Ovary (tissue), 7 donors: ENCODE measurements at regions not wholly inside any gene's neighbourhood (a gene's known extent, or its start where the extent isn't known, plus 50 kb on each side); places are given as distances from the start of the nearest gene placed in this dataset.
"Not testable (repeated sequence)": the region's sequence is repeated elsewhere in the genome, so short reads cannot be mapped to it uniquely, and the experiment has no call there.

Experiments used
- DNase-seq, 5 donors: peaks; one replicate each; pipeline ENCODE4 v3.0.0-alpha.2; 2019 to 2020
- H3K27ac ChIP-seq, 2 donors: fragments of 200-600 bp; one replicate each; pipeline versions ENCODE4 v1.5.1 to v1.8.0; 2019 to 2022
- H3K27me3 ChIP-seq: fragments of 200-600 bp; one replicate; pipeline ENCODE4 v1.8.0; 2022
- H3K36me3 ChIP-seq: fragments of 200-600 bp; sonication (generic); one replicate; pipeline ENCODE4 v1.5.1; 2019
- H3K4me1 ChIP-seq: one replicate; pipeline ENCODE4 v1.8.1; 2013; ENCODE audit warnings: mild to moderate bottlenecking, moderate library complexity; ENCODE audit not compliant: insufficient read depth
- H3K4me3 ChIP-seq: fragments of 200-600 bp; sonication (generic); one replicate; pipeline ENCODE4 v1.5.1; 2017
- H3K9me3 ChIP-seq, 2 donors: fragments of 200-600 bp in 1 of 2; sonication (generic) in 1 of 2; one replicate each; pipeline versions ENCODE4 v1.5.1 to v1.8.1; 2013 to 2019; ENCODE audit warnings: mild to moderate bottlenecking in 1 of 2, moderate library complexity in 1 of 2
- EP300 ChIP-seq: sonication (generic); formaldehyde crosslinking; IDR thresholded peaks from one replicate; pipeline ENCODE4 v1.6.1; 2017; ENCODE audit warnings: antibody characterized with exemption
- POLR2A ChIP-seq: fragments of 450-650 bp; IDR thresholded peaks from one replicate; pipeline ENCODE4 v1.6.1; 2017; ENCODE audit warnings: antibody characterized with exemption, mild to moderate bottlenecking, moderate library complexity
- WGBS, 3 donors: extraction: QIAGEN DNeasy Blood & Tissue Kit in 1 of 3; methylation state at CpG; one replicate each; pipeline versions ENCODE4 v1.1.5 to v1.1.7; 2013 to 2017; 5-methylcytosine and 5-hydroxymethylcytosine counted together
- intact Hi-C, 4 donors: fragments of 100-400 bp; cut with DNase I; formaldehyde crosslinking; loops; one replicate each; pipeline versions ENCODE4 v1.11.0 to v1.15.1; 2022 to 2023
- TF ChIP-seq, protein P1 (sequence below), 3 donors: fragments of 450-650 bp in 2 of 3; fragments of 200-600 bp in 1 of 3; IDR thresholded peaks; one replicate each; pipeline versions ENCODE4 v1.5.1 to v1.8.0; 2016 to 2022; ENCODE audit warnings: antibody characterized with exemption in 3 of 3, mild to moderate bottlenecking in 1 of 3
- donor health status: DM: no; HTN: no; CAD: no; lungs with moderate emphysema.
- donor health status: DM: no; HTN: no; CAD: no.
- donor health status: Bipolar disorder and iron deficiency.
- donor health status: DM: no; HTN: no; CAD: no.
- donor health status: DM: yes; HTN: yes; CAD: no.

DNA sequence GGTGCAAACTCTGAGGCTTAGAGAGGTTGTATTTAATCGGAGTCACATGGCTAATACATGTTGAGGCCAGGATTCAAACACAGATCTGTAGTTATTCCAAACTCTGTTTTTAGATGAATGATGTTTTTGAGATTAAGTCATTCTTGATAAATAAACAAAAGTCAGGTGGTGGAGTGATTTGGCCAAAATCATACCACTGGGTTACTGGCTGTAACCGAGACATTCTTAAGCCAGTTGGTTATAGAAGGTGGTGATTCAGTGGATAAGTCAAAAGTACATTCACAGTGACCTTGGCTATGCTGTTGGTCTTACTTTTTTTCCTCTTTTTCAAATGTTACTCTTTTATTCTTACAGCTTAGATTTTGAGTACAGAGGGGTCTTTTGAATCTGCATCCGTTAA, 361.4 kb downstream of the KIF20B start:
- TF ChIP-seq POLR2A (no peak), EP300 (no peak)
- TF ChIP-seq, protein P1, sequence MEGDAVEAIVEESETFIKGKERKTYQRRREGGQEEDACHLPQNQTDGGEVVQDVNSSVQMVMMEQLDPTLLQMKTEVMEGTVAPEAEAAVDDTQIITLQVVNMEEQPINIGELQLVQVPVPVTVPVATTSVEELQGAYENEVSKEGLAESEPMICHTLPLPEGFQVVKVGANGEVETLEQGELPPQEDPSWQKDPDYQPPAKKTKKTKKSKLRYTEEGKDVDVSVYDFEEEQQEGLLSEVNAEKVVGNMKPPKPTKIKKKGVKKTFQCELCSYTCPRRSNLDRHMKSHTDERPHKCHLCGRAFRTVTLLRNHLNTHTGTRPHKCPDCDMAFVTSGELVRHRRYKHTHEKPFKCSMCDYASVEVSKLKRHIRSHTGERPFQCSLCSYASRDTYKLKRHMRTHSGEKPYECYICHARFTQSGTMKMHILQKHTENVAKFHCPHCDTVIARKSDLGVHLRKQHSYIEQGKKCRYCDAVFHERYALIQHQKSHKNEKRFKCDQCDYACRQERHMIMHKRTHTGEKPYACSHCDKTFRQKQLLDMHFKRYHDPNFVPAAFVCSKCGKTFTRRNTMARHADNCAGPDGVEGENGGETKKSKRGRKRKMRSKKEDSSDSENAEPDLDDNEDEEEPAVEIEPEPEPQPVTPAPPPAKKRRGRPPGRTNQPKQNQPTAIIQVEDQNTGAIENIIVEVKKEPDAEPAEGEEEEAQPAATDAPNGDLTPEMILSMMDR (IDR thresholded peaks at IDR 0.05): no peak
- Histone ChIP-seq H3K27me3 (no peaks in the 10 kb centered on the region), H3K36me3 (no peaks in the 10 kb centered on the region), H3K27ac (no peak overlapping the region), H3K4me1 (no peaks in the 10 kb centered on the region), H3K4me3 (no peak overlapping the region), H3K9me3 (no peaks in the 10 kb centered on the region)
- 72 to 84% (median 80%) methylated on average over 3 of the region's 3 CpGs for WGBS, 3 donors
- no peak for DNase-seq
- intact Hi-C loops: no loop called here

DNA sequence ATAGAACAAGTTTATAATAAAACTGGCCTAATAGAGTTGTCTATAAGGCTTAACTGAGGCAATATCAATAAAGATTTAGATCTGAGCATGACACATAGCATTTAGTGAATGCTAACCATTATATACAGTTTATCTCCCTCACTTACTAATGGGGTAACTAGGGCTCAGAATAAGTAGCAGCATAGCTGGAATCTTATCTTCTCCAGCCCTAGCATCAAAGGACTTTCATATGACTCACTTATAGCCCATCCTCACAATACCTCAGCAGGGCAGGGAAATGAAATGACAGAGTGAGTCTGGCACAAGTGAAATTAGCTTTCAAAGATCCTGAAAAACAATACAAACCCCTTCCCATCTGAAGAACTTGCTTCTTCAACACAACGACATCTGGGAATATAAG, 362.9 kb downstream of the KIF20B start:
- H3K4me3 ChIP-seq: no peak overlapping the region
- no peaks in the 10 kb centered on the region for H3K9me3 ChIP-seq
- TF ChIP-seq EP300: no peak
- TF ChIP-seq, protein P1 (IDR thresholded peaks at IDR 0.05): no peak
- TF ChIP-seq POLR2A: no peak

DNA sequence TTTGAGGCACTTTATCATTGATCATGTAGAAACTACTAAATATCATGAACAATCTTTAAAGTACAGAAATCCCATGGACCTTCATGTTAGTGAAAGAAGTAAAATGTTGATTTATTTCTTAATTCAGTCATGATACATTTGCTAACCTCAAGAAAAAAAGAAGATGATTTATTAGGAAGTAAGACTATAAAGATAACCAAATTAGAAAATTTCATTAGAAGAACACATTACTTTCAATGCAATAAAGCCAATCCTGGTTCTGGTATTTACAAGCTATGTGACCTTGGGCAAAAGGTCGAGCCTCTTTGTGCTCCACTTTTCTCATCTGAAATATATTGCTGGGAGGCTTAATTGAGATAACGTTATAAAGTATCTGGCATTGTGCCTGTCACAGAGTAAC, 365.0 kb downstream of the KIF20B start:
- WGBS, 3 donors: 6 to 18% (median 12%) methylated on average over 2 of the region's 2 CpGs
- Histone ChIP-seq H3K36me3 (no peaks in the 10 kb centered on the region), H3K9me3 (no peaks in the 10 kb centered on the region), H3K4me3 (no peak overlapping the region), H3K4me1 (no peaks in the 10 kb centered on the region), H3K27ac (no peak overlapping the region), H3K27me3 (no peaks in the 10 kb centered on the region)
- TF ChIP-seq, protein P1 (IDR thresholded peaks at IDR 0.05): no peak
- no peak for TF ChIP-seq POLR2A
- TF ChIP-seq EP300: no peak
- DNase-seq: no peak
- intact Hi-C loops: no loop called here

More for the DNA sequence above, 362.9 kb downstream of the KIF20B start:
- Histone ChIP-seq H3K27me3 (no peaks in the 10 kb centered on the region), H3K36me3 (no peaks in the 10 kb centered on the region), H3K4me1 (no peaks in the 10 kb centered on the region), H3K27ac (no peak overlapping the region)
- intact Hi-C loops: no loop called here
- no peak for DNase-seq
- WGBS, 3 donors: 87 to 97% (median 87%) methylated on average over 1 of the region's 1 CpG

DNA sequence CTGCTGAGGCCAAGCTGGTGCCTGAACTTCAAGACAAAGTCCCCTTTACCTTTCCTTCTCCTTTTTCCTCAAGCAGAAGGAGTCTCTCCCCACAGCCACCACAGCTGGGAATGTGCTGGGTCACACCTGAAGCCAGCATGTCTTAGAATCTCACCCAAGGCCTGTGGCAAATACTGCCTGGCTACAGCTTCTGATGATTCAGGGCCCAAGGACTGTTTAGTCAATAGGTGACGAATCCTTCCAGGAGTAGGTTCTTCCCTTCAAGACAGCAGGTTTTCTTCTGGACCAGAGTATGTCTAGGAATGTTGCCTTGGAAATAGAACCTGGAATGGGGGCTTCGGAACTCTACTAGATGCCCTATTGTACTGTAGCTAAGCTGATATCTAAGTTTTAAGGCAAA, 374.6 kb downstream of the KIF20B start:
- H3K9me3 ChIP-seq: no peaks in the 10 kb centered on the region
- TF ChIP-seq EP300 (no peak), POLR2A (no peak)
- TF ChIP-seq, protein P1 (IDR thresholded peaks at IDR 0.05): no peak
- no peaks in the 10 kb centered on the region for H3K36me3 ChIP-seq
- intact Hi-C loops: no loop called here
- H3K27ac ChIP-seq: no peak overlapping the region
- no peaks in the 10 kb centered on the region for H3K4me1 ChIP-seq
- H3K27me3 ChIP-seq: no peaks in the 10 kb centered on the region
- 64 to 98% (median 85%) methylated on average over 2 of the region's 2 CpGs for WGBS, 3 donors
- H3K4me3 ChIP-seq: no peak overlapping the region
- no peak for DNase-seq

DNA sequence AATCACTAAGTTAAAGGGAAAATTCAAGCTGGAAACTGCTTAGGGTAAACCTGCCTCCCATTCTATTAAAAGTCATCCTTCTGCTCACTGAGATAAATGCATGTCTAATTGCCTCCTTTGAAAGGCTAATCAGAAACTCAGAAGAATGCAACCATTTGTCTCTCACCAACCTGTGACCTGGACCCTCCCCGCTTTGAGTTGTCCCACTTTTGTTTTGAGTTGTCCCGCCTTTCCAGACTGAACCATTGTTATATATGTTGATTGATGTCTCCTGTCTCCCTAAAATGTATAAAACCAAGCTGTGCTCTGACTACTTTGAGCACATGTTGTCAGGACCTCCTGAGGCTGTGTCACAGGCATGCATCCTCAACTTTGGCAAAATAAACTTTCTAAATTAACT, 378.4 kb downstream of the KIF20B start:
- H3K9me3 ChIP-seq: no peaks in the 10 kb centered on the region
- no peaks in the 10 kb centered on the region for H3K27me3 ChIP-seq
- WGBS, 3 donors: 53 to 68% (median 54%) methylated on average over 2 of the region's 2 CpGs
- no peak overlapping the region for H3K4me3 ChIP-seq
- no peaks in the 10 kb centered on the region for H3K4me1 ChIP-seq
- intact Hi-C loops: no loop called here
- H3K36me3 ChIP-seq: no peaks in the 10 kb centered on the region
- TF ChIP-seq EP300 (no peak), POLR2A (no peak)
- TF ChIP-seq, protein P1 (IDR thresholded peaks at IDR 0.05): no peak
- no peak for DNase-seq
- no peak overlapping the region for H3K27ac ChIP-seq

DNA sequence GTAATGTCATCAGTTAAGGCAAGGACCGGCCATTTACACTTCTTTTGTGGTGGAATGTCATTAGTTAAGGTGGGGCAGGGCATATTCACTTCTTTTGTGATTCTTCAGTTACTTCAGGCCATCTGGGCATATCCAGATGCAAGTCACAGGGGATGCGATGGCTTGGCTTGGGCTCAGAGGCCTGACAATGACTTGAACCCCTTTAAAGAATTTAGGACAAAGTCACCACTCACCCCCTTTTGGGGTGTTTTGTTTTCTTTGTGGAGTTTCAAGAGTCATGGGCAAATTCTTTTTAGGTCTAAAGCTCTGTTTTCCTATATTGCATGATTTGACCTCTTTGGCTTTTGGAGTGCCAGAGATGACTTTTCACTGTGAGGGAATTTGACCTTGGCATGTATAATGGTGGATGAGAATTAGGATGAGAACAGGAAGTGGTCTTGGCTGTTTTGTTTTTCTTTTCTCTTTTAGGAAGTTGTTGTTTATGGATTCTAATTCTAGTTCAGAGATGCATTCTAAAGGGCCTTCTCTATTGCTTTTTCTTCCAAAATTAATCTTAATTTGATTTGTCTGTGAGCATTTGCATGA, 385.3 kb downstream of the KIF20B start:
- intact Hi-C loops, H3K27ac ChIP-seq: not testable (repeated sequence)
- 76 to 95% (median 78%) methylated on average over 2 of the region's 2 CpGs for WGBS, 3 donors

More for the DNA sequence above, 385.3 kb downstream of the KIF20B start:
- not testable (repeated sequence) for H3K36me3 ChIP-seq, DNase-seq, H3K4me1 ChIP-seq, H3K27me3 ChIP-seq, H3K9me3 ChIP-seq, H3K4me3 ChIP-seq
